ENCODE measurements at regions not wholly inside any gene's neighbourhood (a gene's known extent, or its start where the extent isn't known, plus 50 kb on each side); places are given as distances from the start of the nearest gene placed in this dataset.

DNA sequence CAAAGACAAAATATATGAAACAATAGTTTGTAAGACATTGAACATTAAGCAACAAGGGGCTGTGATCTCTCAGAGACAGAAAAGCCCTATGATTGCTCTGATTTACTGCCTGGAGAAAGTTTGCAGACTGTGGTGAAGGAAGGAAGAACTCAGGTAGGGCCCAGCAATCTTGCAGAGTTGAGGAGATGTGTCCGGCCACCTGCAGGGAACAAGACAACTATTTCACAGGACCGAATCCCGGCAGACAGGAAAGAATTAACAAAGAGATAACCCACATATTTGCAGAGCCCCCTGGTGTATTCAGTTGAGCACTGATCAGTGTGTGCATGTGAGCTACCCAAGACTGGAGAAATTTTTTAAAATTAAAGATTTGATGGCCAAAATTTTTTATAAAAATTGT lies 58.3 kb upstream of the FMN2 start:
- H3K27me3 ChIP-seq (ENCODE audit: control insufficient read depth, insufficient read depth, low read length, poor library complexity, severe bottlenecking): no peaks in the 10 kb centered on the region
- WGBS, 2 experiments: 71 to 80% methylated on average over 3 of the region's 3 CpGs
- H3K27ac ChIP-seq (ENCODE audit: insufficient read depth, low read depth, low read length, poor library complexity, severe bottlenecking): no peak overlapping the region
- H3K4me3 ChIP-seq (ENCODE audit: insufficient read depth, low read depth, low read length): no peak overlapping the region
- no peaks in the 10 kb centered on the region for H3K4me1 ChIP-seq (ENCODE audit: control insufficient read depth, insufficient read depth, low read length)
- no peaks in the 10 kb centered on the region for H3K9me3 ChIP-seq (ENCODE audit: control insufficient read depth, low read length)
- H3K36me3 ChIP-seq (ENCODE audit: control insufficient read depth, insufficient read depth, low read length): no peaks in the 10 kb centered on the region

- no peaks in the 10 kb centered on the region for H3K9me3 ChIP-seq (ENCODE audit: control insufficient read depth, low read length)
- 83% methylated on average over 1 of the region's 1 CpG; no CpG with 5 or more reads in 1 of the 2 experiments for WGBS, 2 experiments
- no peaks in the 10 kb centered on the region for H3K4me1 ChIP-seq (ENCODE audit: control insufficient read depth, insufficient read depth, low read length)
- H3K36me3 ChIP-seq (ENCODE audit: control insufficient read depth, insufficient read depth, low read length): no peaks in the 10 kb centered on the region
- no peak overlapping the region for H3K27ac ChIP-seq (ENCODE audit: insufficient read depth, low read depth, low read length, poor library complexity, severe bottlenecking)
- H3K27me3 ChIP-seq (ENCODE audit: control insufficient read depth, insufficient read depth, low read length, poor library complexity, severe bottlenecking): no peaks in the 10 kb centered on the region
- H3K4me3 ChIP-seq (ENCODE audit: insufficient read depth, low read depth, low read length): no peak overlapping the region
Observed at GRCh38 chr1:240036526-240036925, 55.2 kb upstream of the FMN2 start.
